CD4-positive, alpha-beta T cell treated with Interleukin-4 for 4 hours (primary cell): ENCODE measurements at regions not wholly inside any gene's neighbourhood (a gene's known extent, or its start where the extent isn't known, plus 50 kb on each side); places are given as distances from the start of the nearest gene placed in this dataset.

ENCODE experiments used
- DNase-seq: peaks from one replicate; pipeline ENCODE4 v3.0.0-alpha.2; 2020

GRCh38 chr1:29475326-29475725 is 239.0 kb downstream of the PTPRU start:
- no peak for DNase-seq

DNA sequence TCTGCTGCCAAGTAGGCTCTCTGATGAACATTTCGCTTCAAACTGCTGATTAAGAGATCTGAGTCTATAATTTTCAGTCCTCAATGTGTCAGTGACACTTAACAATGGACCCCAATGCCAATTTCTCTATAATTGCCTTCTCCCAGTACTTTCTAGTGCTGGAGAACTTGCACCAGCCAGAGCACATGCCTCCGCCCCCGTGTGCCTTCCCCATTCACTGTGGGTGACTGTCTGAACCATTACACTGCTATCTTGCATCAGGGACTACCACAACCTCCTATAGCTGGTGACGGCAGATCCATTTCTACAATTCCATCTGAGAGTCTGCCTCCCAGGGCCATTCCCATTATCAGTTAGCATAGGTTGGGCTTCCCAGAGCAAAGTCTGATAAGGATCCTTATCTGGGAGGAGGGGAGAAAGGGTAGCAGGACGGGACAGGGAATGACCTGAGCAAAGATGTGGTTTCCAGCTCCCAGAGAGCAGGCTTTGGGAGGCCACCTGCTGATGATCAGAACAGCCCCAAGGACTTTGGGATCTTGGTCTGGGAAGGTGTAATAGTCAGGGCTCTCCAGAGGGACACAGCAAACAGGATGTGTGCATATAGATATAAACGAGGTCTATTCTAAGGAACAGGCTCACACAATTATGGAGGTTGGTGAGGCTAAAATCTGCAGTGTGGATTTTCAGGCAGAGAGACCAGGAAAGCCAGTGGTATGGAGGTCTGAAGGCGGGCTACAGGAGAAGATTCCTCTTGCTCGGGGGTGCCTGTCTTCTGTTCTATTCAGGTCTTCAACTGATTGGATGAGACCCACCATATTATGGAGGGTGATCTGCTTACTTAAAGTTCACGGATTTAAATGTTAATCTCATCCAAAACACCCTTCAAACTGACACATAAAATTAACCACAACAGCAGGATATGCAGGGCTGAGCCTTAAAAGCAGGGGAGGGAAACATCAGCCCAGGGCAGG is 238.2 kb downstream of the PTPRU start:
- DNase-seq: no peak

DNA sequence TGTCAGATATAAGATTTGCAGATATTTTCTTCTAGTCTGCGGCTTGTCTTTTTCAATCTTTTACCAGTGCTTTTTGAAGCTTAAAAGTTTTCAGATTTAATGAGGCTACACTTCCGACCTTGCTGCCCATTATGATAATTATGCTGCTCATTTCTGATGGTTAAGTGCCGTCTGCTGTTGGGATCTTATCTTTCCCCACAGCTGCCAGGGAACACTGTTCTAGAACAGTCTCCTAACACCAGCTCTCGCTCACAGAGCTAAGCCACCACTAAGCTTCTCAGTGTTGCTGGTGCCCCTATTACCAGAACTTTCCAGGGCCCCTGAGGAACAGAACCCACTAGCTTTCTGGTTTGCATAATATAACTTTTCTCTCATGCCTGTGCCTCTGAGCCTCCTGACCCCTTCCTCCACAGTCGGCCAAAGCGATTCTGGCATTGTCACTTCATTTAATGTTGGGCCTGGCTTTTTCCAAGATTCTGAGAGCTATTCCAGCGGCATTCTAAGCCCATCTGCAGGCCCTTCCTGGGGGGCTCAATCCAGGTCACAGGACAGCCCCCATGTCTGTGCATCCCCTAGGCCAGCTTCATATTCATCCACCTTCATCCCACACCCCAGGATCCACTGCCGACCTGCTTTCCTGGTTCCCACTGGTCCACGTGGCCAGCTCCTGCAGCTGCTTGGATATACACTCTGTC is 237.0 kb downstream of the PTPRU start:
- DNase-seq: no peak

DNA sequence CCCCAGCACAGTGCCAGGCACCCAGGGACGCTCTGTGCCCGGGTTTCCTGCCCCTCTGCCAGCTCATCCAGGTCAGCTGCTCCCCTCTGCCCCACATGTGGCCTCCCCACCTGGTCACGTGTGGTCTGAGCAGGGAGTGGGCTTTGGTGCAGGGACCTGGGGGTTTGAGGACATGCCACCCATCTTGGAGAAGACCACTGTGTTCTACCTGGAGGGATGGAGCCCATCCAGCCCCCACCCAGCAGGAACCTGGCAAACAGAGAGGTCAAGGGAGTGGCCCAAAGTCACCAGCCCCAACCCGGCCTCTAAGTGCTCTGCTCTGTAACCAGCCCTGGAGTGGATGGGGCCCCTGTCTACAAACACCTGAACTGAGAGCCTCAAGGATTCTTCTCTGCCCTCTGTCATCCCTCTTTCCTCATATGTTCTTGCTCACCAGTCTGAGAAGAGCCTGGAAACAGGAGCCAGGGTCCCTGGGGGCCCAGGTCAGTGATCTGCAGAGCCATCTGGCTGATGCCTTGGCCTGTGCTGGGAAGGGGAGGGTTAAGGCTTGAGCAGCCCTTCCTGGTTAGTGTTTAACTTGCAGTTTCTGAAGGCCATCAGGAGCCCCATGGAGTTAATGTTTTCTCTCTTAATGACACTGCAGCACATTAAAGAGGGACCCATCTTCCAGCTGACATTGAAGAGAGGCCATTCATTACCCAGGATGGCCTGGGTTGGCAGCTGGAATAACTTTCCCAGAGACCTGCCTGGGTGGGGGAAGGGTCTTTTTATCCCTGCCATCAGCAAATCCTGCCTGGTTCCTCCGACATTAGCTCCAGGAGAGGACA is 235.4 kb downstream of the PTPRU start:
- DNase-seq: no peak

DNA sequence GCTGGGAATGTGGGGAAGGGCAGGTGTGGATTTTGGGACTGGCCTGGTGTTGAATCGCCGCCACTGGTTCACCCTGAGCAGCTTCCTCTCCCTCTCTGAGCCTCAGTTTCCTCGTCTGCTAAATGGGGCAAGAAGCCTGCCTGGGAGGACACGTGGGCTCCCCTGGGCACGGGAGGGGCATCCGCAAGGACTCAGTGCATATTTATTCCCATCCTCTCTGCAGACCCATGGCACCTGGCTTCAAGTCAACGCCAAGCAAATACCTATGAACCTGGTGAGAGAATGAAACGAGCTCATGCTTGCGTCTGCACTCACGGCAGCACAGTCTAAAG is 234.4 kb downstream of the PTPRU start:
- DNase-seq: no peak

- DNase-seq: no peak
Measured at GRCh38 chr1:29470087-29470787, 233.9 kb downstream of the PTPRU start.

GRCh38 chr1:29469457-29469856 is 233.1 kb downstream of the PTPRU start:
- no peak for DNase-seq

GRCh38 chr1:29467989-29468900 is 231.9 kb downstream of the PTPRU start:
- DNase-seq: no peak

GRCh38 chr1:29466258-29466657 is 229.9 kb downstream of the PTPRU start:
- no peak for DNase-seq

GRCh38 chr1:29465755-29466154 is 229.4 kb downstream of the PTPRU start:
- DNase-seq: no peak

GRCh38 chr1:29462096-29462495 is 225.8 kb downstream of the PTPRU start:
- no peak for DNase-seq

DNA sequence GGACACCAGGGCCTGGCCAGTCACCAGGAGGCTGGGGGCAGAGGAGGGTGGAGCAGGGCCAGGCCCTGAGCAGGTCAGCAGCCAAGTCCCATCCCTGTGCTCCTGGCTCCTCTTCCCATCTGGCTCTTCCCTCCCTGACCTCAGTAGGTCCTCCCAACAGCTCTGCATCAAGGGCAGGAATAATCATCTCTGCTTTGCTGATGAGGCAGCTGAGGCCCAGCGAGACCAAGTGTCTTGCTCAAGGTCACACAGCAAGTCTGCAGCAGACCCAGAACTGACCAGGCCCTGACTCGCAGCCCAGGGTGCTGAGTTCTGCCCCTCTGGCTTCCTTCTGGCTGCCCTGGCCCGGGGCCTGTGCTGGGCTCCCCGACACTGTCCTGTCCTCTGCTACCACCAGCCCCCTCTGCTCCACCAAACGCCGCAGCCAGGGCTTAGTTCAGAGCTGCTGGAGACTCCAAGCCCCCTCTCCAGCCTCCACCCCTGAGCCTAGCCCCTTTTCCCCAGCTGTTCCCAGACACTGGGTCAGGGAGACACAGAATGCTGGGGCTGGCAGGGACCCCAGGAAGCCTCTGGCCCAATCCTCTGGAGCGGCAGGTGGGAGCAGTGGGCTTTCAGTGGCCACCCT is 224.9 kb downstream of the PTPRU start:
- no peak for DNase-seq

GRCh38 chr1:29460694-29461093 is 224.4 kb downstream of the PTPRU start:
- no peak for DNase-seq

DNA sequence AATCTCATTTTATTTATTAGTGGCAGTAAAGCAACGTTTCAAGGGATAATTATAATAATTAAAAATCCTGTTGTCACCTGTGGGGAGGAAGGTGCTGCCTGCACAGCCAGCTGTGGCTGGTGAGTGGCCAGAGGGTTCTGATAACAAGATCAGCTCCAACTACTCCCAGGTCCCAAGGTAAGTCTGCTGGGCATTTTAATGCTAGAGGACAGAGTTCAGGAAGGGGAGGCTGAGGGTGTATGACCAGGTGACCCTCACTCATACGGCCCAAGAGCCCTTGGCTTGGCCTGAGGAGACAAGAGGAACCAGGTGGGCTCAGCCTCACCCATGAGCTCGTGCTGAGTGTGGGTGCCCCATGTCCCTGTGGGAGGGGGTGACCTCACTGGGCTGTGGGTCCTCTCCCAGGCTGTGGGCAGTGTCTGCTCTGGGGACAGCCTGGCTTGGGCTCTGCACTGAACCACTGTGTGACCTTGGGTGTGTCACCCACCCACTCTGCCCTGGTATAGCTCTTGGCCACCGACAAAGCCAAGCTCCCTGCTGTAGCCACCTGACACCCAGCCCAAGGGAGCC is 223.8 kb downstream of the PTPRU start:
- no peak for DNase-seq

DNA sequence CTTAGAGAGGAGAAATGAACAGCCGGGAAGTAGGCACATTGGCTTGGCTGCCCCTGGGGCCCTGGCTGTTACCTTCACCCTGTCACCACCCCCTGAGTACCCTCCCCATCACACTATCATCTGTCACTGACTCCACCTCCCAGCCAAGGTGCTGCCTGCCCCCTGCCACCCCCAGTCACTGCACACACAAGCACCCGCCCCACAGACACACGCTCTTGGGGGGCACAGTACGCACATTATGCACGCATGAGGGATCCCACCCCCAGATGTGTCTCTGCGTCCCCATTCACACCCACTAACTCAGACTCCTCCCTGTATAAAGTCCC is 223.3 kb downstream of the PTPRU start:
- DNase-seq: no peak

DNA sequence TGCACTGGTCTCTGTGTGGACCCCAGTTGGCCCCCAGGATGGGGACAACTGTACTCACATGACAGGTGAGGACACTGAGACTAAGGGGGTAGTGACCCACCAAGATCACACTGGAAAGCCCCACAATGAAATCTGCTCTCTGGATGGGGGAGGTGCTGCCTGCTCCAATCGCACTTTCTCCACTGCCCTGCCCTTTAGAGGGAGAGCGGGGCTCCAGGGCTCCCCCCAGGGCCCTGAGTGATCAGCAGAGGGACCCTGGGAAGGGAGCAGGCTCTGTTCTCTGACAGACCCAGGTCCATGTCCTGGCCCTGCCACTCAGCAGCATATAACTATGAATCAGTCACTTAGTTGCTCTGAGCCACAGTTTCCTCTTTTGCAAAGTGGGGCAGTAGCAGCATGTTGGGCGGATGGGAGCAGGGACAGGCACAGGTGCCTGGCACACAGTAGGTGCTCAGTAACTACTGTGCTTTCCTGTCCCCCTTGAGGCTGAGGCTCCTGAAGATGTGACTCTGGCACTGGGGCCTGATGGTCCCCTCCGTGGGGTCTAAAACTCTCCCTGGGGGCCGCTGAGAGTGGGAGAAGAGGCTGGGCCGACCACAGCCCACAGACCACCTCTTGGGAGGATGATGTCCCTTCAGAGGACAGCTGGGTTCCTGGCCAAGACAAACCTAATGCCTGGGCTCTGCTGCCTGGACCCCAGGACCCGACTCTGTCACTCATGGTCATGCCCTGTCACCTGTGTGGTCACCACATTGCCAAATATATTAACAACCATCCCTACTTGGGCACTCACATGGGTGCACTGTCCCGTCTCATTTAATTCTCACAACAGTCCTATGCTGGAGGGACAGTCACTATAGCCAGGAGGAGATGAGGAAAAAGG is 222.7 kb downstream of the PTPRU start:
- no peak for DNase-seq

GRCh38 chr1:29457496-29458368 is 221.4 kb downstream of the PTPRU start:
- DNase-seq: no peak

DNA sequence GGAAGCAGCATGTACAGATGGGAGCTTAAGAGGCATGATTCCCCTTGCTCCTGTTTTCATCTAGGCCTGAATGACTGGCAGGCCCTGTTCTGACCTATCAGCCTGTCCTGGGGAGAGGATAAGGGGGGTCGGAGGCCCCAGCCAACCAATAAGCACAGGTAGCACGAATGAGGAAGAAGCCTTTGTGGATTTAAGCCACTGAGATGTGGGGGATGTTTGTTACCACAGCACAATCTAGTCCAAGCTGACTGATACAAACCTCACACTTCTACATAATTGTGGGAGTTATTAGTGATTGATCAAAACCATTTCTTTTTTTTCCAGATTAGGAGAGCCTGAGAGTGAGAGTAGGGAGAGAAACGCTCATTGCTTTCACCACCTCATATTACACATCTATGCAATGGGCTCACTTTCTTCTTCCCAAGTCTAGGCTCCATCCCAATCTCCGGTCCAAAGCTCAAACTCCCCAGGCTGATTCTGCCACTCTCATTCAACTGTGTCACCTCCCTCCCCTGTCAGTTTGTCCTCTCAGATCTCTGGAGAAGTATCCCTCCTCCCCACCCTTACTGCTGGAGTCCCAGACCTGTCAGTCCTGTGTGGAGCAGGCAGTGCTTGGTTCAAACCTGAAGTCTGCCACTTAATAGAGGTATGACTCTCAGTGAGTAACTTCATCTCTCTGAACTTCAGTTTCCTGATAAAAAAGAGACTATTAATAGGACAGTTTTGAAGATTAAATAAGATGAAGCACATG is 220.5 kb downstream of the PTPRU start:
- no peak for DNase-seq
